Gastrocnemius medialis (tissue), 4 donors: ENCODE measurements at regions not wholly inside any gene's neighbourhood (a gene's known extent, or its start where the extent isn't known, plus 50 kb on each side); places are given as distances from the start of the nearest gene placed in this dataset.

Experiments used
- CTCF ChIP-seq, 5 experiments: fragments of 450-650 bp in 3 of 5; fragments of 200-600 bp in 2 of 5; sonication (generic) in 2 of 5; IDR thresholded peaks in 4 of 5; conservative IDR thresholded peaks in 1 of 5; 1 replicate in 4 of 5; 2 replicates in 1 of 5; pipeline ENCODE4 v1.5.1; 2016 to 2019; ENCODE audit warnings: antibody characterized with exemption in 5 of 5, mild to moderate bottlenecking in 3 of 5, moderate library complexity in 3 of 5
- POLR2A ChIP-seq, 2 donors: fragments of 450-650 bp; IDR thresholded peaks; one replicate each; pipeline ENCODE4 v1.6.1; 2017; ENCODE audit warnings: antibody characterized with exemption in 2 of 2, mild to moderate bottlenecking in 2 of 2, moderate library complexity in 2 of 2

DNA sequence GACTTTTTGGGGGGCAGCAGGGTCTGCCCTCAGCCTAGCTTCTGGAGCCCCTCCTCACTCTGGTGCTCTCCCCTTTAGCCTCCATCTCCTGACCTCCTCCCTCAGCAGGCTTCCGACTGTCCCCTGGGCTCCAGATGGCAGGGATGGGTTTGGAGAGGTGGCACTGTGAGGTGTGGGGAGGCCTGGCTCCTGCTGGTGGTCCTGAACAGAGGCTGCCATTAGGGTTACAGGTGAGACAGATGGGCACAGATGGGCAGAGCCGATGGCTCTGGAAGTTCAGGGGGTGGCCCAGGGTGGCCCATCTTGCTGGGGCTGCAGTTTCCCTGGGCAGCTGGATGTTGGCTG, 68.5 kb upstream of the BEGAIN start:
- TF ChIP-seq CTCF (IDR thresholded peaks at IDR 0.05 in 4 of 5, conservative IDR thresholded peaks at IDR 0.05 in 1 of 5), result no peak
- no peak for TF ChIP-seq POLR2A (IDR thresholded peaks at IDR 0.05)
